HG03460 (cell line): ENCODE measurements at regions not wholly inside any gene's neighbourhood (a gene's known extent, or its start where the extent isn't known, plus 50 kb on each side); places are given as distances from the start of the nearest gene placed in this dataset.

Experiments
- ATAC-seq: cut with Tn5 transposase; IDR thresholded peaks from one replicate; pipeline ENCODE4 v1.9.1; 2021; ENCODE audit not compliant: unreplicated experiment

GRCh38 chr3:150074697-150075416 lies 104.2 kb upstream of the PFN2 start:
- no peak for ATAC-seq

- peak; percentile 56 for ATAC-seq
Observed at GRCh38 chr3:150074277-150074676, 103.6 kb upstream of the PFN2 start.

GRCh38 chr3:150073513-150073912 lies 102.8 kb upstream of the PFN2 start:
- no peak for ATAC-seq

- ATAC-seq: no peak
Observed at GRCh38 chr3:150073031-150073430, 102.3 kb upstream of the PFN2 start.

- ATAC-seq: no peak
Observed at GRCh38 chr3:150072576-150072975, 101.9 kb upstream of the PFN2 start.

- ATAC-seq: no peak
Observed at GRCh38 chr3:150070271-150070670, 99.6 kb upstream of the PFN2 start.

- no peak for ATAC-seq
Observed at GRCh38 chr3:150069633-150070032, 98.9 kb upstream of the PFN2 start.

- ATAC-seq: no peak
Observed at GRCh38 chr3:150069154-150069527, 98.4 kb upstream of the PFN2 start.

- ATAC-seq: no peak
Observed at GRCh38 chr3:150068440-150069153, 97.9 kb upstream of the PFN2 start.

- no peak for ATAC-seq
Observed at GRCh38 chr3:150067561-150067960, 96.9 kb upstream of the PFN2 start.

GRCh38 chr3:150064971-150065370 lies 94.3 kb upstream of the PFN2 start:
- no peak for ATAC-seq

- ATAC-seq: no peak
Observed at GRCh38 chr3:150063237-150063636, 92.5 kb upstream of the PFN2 start.

GRCh38 chr3:150062492-150062891 lies 91.8 kb upstream of the PFN2 start:
- no peak for ATAC-seq

GRCh38 chr3:150061288-150062024 lies 90.8 kb upstream of the PFN2 start:
- no peak for ATAC-seq

GRCh38 chr3:150059729-150060128 lies 89.0 kb upstream of the PFN2 start:
- ATAC-seq: no peak

GRCh38 chr3:150059241-150059640 lies 88.5 kb upstream of the PFN2 start:
- no peak for ATAC-seq

GRCh38 chr3:150057227-150057626 lies 86.5 kb upstream of the PFN2 start:
- no peak for ATAC-seq

- ATAC-seq: no peak
Observed at GRCh38 chr3:150055332-150055731, 84.6 kb upstream of the PFN2 start.

GRCh38 chr3:150054635-150055034 lies 83.9 kb upstream of the PFN2 start:
- ATAC-seq: no peak

GRCh38 chr3:150050510-150050909 lies 79.8 kb upstream of the PFN2 start:
- no peak for ATAC-seq

- ATAC-seq: no peak
Observed at GRCh38 chr3:150049317-150049716, 78.6 kb upstream of the PFN2 start.

- ATAC-seq: no peak
Observed at GRCh38 chr3:150041877-150042276, 71.2 kb upstream of the PFN2 start.
